ENCODE measurements at regions not wholly inside any gene's neighbourhood (a gene's known extent, or its start where the extent isn't known, plus 50 kb on each side); places are given as distances from the start of the nearest gene placed in this dataset.

GRCh38 chr3:105051972-105052371 is 314.7 kb upstream of the ALCAM start:
- H3K4me3 ChIP-seq (ENCODE audit: low read length in 2 of 2): no peak overlapping the region
- no peaks in the 10 kb centered on the region for H3K9me3 ChIP-seq (ENCODE audit: control insufficient read depth in 2 of 2, low read length in 2 of 2)
- H3K9ac ChIP-seq (ENCODE audit: low read length in 2 of 2): no peak overlapping the region
- H3K4me1 ChIP-seq (ENCODE audit: control insufficient read depth, insufficient read depth, low read length): no peaks in the 10 kb centered on the region
- no peaks in the 10 kb centered on the region for H3K36me3 ChIP-seq (ENCODE audit: control insufficient read depth in 2 of 2, insufficient read depth in 2 of 2, low read length in 2 of 2)
- H3K27me3 ChIP-seq (ENCODE audit: control insufficient read depth in 1 of 2, insufficient read depth in 2 of 2, low read length in 2 of 2): no peaks in the 10 kb centered on the region
- no peak overlapping the region for H3K27ac ChIP-seq (ENCODE audit: low read length)

GRCh38 chr3:105062853-105063252 is 303.9 kb upstream of the ALCAM start:
- no peak overlapping the region for H3K9ac ChIP-seq (ENCODE audit: low read length in 2 of 2)
- no peaks in the 10 kb centered on the region for H3K4me1 ChIP-seq (ENCODE audit: control insufficient read depth, insufficient read depth, low read length)
- H3K27me3 ChIP-seq (ENCODE audit: control insufficient read depth in 1 of 2, insufficient read depth in 2 of 2, low read length in 2 of 2): no peaks in the 10 kb centered on the region
- no peak overlapping the region for H3K4me3 ChIP-seq (ENCODE audit: low read length in 2 of 2)
- no peak overlapping the region for H3K27ac ChIP-seq (ENCODE audit: low read length)
- no peaks in the 10 kb centered on the region for H3K9me3 ChIP-seq (ENCODE audit: control insufficient read depth in 2 of 2, low read length in 2 of 2)
- H3K36me3 ChIP-seq (ENCODE audit: control insufficient read depth in 2 of 2, insufficient read depth in 2 of 2, low read length in 2 of 2): no peaks in the 10 kb centered on the region

DNA sequence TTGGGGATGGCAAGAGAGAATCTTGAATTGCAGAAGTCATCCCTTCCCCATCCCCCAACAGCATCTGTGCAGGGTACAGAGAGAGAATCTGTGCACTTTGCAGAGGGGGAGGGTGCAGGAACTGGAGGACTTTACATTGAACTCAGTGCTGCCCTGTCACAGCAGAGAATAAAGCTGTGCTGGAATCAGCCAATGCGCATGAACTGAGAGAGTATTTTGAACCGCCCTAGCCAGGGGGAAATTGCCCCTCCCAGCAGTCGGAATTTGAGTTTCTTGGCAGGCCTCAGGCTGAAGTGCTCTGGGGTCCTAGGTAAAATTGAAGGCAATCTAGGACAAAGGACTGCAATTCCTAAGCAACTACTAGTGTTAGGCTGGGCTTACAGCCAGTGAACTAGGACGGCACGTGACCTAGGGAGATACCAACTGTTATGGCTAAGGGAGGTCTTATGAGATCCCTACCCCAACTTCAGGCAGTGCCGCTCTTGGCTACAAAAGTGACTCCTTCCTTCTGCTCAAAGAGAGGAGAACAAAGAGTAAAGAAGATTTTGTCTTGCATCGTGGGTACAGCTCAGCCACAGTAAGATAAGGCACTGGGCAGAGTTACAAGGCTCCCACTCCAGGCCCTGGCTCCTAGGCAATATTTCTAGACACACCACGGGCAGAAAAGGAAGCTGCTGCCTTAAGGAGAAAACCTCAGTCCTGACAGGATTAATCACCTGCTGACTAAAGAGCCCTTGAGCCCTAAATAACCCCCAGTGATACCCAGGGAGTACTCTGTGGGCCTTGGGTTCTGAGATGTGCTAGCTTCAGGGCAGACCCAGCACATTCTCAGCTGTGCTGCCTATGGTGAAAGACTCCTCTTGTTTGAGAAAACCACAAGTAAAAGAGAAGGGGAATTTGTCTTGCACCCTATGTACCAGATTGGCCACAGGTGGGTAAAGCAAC is 300.5 kb upstream of the ALCAM start:
- no peaks in the 10 kb centered on the region for H3K4me1 ChIP-seq (ENCODE audit: control insufficient read depth, insufficient read depth, low read length)
- H3K9ac ChIP-seq (ENCODE audit: low read length in 2 of 2): no peak overlapping the region
- no peaks in the 10 kb centered on the region for H3K27me3 ChIP-seq (ENCODE audit: control insufficient read depth in 1 of 2, insufficient read depth in 2 of 2, low read length in 2 of 2)
- H3K9me3 ChIP-seq (ENCODE audit: control insufficient read depth in 2 of 2, low read length in 2 of 2): no peaks in the 10 kb centered on the region
- no peak overlapping the region for H3K27ac ChIP-seq (ENCODE audit: low read length)
- H3K36me3 ChIP-seq (ENCODE audit: control insufficient read depth in 2 of 2, insufficient read depth in 2 of 2, low read length in 2 of 2): no peaks in the 10 kb centered on the region
- no peak overlapping the region for H3K4me3 ChIP-seq (ENCODE audit: low read length in 2 of 2)

DNA sequence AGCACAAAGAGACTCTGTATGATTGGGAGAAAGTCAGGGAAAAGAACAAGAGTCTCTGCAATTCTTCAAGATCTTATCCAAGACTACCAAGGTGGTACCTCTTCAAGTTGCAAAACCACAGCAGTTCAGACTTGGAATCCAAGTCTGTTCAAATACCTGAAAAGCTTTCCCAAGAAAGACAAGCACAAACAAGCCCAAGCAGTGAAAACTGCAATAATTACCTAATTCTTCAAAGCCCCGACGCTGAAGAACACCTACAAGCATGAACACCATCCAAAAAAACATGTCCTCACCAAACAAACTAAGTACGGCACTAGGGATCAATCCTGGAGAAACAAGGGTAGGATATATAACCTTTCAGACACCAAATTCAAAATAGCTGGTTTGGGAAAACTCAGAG is 299.3 kb upstream of the ALCAM start:
- H3K36me3 ChIP-seq (ENCODE audit: control insufficient read depth in 2 of 2, insufficient read depth in 2 of 2, low read length in 2 of 2): no peaks in the 10 kb centered on the region
- no peaks in the 10 kb centered on the region for H3K27me3 ChIP-seq (ENCODE audit: control insufficient read depth in 1 of 2, insufficient read depth in 2 of 2, low read length in 2 of 2)
- H3K4me3 ChIP-seq (ENCODE audit: low read length in 2 of 2): no peak overlapping the region
- H3K9me3 ChIP-seq (ENCODE audit: control insufficient read depth in 2 of 2, low read length in 2 of 2): no peaks in the 10 kb centered on the region
- H3K27ac ChIP-seq (ENCODE audit: low read length): no peak overlapping the region
- H3K4me1 ChIP-seq (ENCODE audit: control insufficient read depth, insufficient read depth, low read length): no peaks in the 10 kb centered on the region
- H3K9ac ChIP-seq (ENCODE audit: low read length in 2 of 2): no peak overlapping the region

DNA sequence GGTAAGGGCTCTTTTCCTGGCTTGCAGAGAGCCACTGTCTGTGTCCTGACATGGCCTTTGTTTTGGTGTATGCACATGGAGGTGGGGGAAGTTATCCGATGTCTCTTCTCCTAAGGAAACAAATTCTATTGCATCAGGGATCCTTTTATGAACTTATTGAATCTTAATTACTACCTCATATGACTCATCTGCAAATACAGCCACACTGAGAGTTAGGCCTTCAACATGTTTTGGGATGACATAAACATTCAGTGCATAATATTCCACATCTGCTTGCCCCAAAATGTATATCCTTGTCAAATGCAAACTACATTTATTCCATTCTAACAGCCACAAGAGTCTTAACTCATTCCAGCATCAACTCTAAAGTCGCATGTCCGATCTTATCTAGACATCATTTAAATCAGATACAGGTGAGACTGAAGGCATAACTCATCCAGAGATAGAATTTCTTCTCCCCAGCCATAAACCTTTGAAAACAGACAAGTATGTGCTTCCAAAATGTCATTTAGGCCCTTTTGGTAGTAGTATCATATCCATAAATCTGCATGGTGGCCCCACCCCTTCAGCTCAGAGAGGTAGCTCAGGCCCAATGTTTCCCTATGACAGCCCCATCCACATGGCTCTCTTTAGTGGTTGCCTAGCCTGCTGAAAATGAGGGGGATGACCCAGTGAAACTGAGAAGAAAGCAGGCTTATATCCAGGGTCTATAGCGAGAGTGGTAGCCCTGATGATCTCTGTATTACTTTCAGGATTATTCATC is 289.5 kb upstream of the ALCAM start:
- no peak overlapping the region for H3K27ac ChIP-seq (ENCODE audit: low read length)
- H3K4me3 ChIP-seq (ENCODE audit: low read length in 2 of 2): no peak overlapping the region
- no peaks in the 10 kb centered on the region for H3K27me3 ChIP-seq (ENCODE audit: control insufficient read depth in 1 of 2, insufficient read depth in 2 of 2, low read length in 2 of 2)
- no peaks in the 10 kb centered on the region for H3K4me1 ChIP-seq (ENCODE audit: control insufficient read depth, insufficient read depth, low read length)
- no peak overlapping the region for H3K9ac ChIP-seq (ENCODE audit: low read length in 2 of 2)
- no peaks in the 10 kb centered on the region for H3K9me3 ChIP-seq (ENCODE audit: control insufficient read depth in 2 of 2, low read length in 2 of 2)
- no peaks in the 10 kb centered on the region for H3K36me3 ChIP-seq (ENCODE audit: control insufficient read depth in 2 of 2, insufficient read depth in 2 of 2, low read length in 2 of 2)

DNA sequence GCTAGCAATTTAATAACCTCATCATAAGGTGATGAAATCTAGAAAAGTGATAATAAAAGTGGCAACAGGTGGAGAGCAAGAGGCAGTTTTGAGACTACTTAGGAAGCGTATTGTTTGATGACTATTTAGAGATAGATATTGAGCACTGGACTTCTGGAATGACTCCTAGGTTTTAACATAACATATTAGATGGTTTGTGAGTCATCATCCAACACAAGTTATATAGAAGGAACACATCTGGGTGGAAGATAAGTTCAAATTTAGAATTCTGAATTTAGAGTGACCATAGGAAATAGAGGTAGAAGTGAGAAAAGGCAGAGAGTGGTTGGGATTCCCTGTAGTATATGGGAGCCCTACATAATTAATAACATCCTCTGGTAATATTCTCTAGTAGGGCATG is 282.8 kb upstream of the ALCAM start:
- Histone ChIP-seq H3K9ac (ENCODE audit: low read length in 2 of 2) (no peak overlapping the region), H3K9me3 (ENCODE audit: control insufficient read depth in 2 of 2, low read length in 2 of 2) (no peaks in the 10 kb centered on the region), H3K4me1 (ENCODE audit: control insufficient read depth, insufficient read depth, low read length) (no peaks in the 10 kb centered on the region), H3K27me3 (ENCODE audit: control insufficient read depth in 1 of 2, insufficient read depth in 2 of 2, low read length in 2 of 2) (no peaks in the 10 kb centered on the region), H3K27ac (ENCODE audit: low read length) (no peak overlapping the region), H3K36me3 (ENCODE audit: control insufficient read depth in 2 of 2, insufficient read depth in 2 of 2, low read length in 2 of 2) (no peaks in the 10 kb centered on the region), H3K4me3 (ENCODE audit: low read length in 2 of 2) (no peak overlapping the region)

DNA sequence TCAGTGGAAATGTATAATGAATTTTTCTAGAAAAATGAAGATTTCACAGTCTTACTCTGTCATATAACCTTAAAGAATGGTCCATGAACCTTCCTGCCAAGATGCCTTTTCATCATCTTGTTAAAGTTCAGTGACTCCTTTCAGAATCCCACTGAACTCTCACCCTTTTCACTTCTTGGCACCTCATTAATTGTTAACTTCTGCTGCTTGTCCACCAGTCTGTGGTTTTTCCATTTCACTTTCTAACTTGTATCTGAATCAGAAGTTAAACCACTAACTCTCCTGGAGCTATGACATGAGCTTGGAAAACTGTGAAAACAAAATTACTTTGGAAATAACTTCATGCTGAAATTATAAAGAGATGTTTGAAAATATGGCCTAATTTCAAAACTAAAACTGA is 281.2 kb upstream of the ALCAM start:
- no peaks in the 10 kb centered on the region for H3K9me3 ChIP-seq (ENCODE audit: control insufficient read depth in 2 of 2, low read length in 2 of 2)
- no peaks in the 10 kb centered on the region for H3K4me1 ChIP-seq (ENCODE audit: control insufficient read depth, insufficient read depth, low read length)
- no peak overlapping the region for H3K27ac ChIP-seq (ENCODE audit: low read length)
- no peaks in the 10 kb centered on the region for H3K36me3 ChIP-seq (ENCODE audit: control insufficient read depth in 2 of 2, insufficient read depth in 2 of 2, low read length in 2 of 2)
- H3K4me3 ChIP-seq (ENCODE audit: low read length in 2 of 2): no peak overlapping the region
- H3K9ac ChIP-seq (ENCODE audit: low read length in 2 of 2): no peak overlapping the region
- no peaks in the 10 kb centered on the region for H3K27me3 ChIP-seq (ENCODE audit: control insufficient read depth in 1 of 2, insufficient read depth in 2 of 2, low read length in 2 of 2)

DNA sequence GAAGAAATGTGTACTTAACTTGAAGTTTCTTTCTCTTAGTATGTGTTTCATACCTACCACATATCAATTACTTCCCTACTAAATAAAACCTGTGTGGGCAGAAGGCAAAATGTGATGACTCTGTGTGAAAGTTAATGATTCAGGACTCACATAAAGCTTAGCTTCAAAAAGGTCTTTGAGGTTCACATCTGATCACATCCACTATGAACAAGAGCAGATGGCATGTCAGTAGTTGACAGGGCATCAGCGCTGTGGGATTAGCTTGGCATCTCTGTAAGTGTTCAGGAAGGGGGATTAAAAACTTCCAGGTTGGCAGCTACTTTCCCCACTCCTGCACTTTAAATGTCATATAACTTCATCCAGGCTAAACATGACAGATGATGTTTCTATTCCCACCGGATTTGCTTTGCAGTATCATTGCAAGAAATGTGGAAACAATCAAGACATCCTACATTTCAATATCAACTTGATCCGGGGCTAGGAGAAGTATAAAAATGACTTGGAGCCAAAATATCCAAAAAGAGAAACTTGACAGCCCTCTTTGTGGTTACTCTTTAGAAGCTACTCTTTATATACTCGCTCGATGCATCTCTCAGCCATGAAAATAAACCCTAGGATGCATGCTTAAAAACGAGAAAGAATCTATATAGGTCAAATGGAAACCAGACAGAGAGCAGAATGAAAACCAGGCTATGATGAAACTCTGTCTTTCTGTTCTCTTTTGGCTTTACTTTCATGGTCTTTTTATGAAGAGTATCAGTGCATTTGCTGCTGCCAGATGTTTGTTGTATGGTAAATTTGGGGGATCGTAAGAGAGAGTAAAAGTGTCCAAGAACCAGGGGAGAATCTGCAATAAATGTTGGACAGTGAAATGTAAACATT is 273.1 kb upstream of the ALCAM start:
- Histone ChIP-seq H3K9me3 (ENCODE audit: control insufficient read depth in 2 of 2, low read length in 2 of 2) (no peaks in the 10 kb centered on the region), H3K9ac (ENCODE audit: low read length in 2 of 2) (no peak overlapping the region), H3K4me1 (ENCODE audit: control insufficient read depth, insufficient read depth, low read length) (no peaks in the 10 kb centered on the region), H3K36me3 (ENCODE audit: control insufficient read depth in 2 of 2, insufficient read depth in 2 of 2, low read length in 2 of 2) (no peaks in the 10 kb centered on the region), H3K4me3 (ENCODE audit: low read length in 2 of 2) (no peak overlapping the region), H3K27ac (ENCODE audit: low read length) (no peak overlapping the region), H3K27me3 (ENCODE audit: control insufficient read depth in 1 of 2, insufficient read depth in 2 of 2, low read length in 2 of 2) (no peaks in the 10 kb centered on the region)

DNA sequence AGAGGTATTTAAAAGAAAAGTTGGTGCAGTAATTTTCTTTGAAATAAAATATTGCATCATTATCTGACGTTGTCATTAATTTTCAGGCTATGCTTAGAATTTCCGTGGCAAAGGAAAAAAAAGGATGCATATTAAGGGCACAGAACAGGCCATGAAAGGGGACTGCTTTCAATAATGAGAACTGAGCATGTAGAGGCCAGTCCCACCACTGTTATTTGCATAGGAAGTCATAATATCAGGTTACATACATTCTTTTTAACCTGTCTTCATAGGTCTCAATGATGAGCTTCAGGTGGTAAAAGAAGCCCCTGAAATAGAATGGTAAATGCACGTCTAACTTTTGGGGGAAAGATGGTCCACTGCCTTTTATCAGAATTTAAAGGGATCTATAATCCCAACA is 272.1 kb upstream of the ALCAM start:
- H3K9ac ChIP-seq (ENCODE audit: low read length in 2 of 2): no peak overlapping the region
- no peaks in the 10 kb centered on the region for H3K27me3 ChIP-seq (ENCODE audit: control insufficient read depth in 1 of 2, insufficient read depth in 2 of 2, low read length in 2 of 2)
- no peaks in the 10 kb centered on the region for H3K9me3 ChIP-seq (ENCODE audit: control insufficient read depth in 2 of 2, low read length in 2 of 2)
- H3K27ac ChIP-seq (ENCODE audit: low read length): no peak overlapping the region
- H3K4me1 ChIP-seq (ENCODE audit: control insufficient read depth, insufficient read depth, low read length): no peaks in the 10 kb centered on the region
- H3K4me3 ChIP-seq (ENCODE audit: low read length in 2 of 2): no peak overlapping the region
- no peaks in the 10 kb centered on the region for H3K36me3 ChIP-seq (ENCODE audit: control insufficient read depth in 2 of 2, insufficient read depth in 2 of 2, low read length in 2 of 2)

DNA sequence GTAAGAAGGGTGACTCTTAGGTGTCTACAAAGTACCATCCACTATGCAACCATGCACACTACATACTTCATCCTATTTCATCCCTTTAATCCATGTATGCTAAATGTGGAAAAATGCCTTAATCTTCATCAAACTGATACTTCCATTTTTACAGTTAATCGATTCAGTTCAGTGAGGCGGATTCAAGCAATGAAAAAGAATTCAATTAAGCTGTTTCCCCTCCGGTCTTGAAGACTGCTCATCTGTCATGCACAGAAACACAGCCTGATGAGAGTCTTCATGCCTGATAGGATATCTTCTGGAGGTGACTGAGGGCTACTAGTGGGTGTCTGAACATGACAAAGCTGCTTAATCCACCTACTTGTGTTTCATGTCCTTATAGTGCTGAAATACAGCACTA is 270.6 kb upstream of the ALCAM start:
- no peak overlapping the region for H3K27ac ChIP-seq (ENCODE audit: low read length)
- no peaks in the 10 kb centered on the region for H3K27me3 ChIP-seq (ENCODE audit: control insufficient read depth in 1 of 2, insufficient read depth in 2 of 2, low read length in 2 of 2)
- no peak overlapping the region for H3K9ac ChIP-seq (ENCODE audit: low read length in 2 of 2)
- no peak overlapping the region for H3K4me3 ChIP-seq (ENCODE audit: low read length in 2 of 2)
- no peaks in the 10 kb centered on the region for H3K36me3 ChIP-seq (ENCODE audit: control insufficient read depth in 2 of 2, insufficient read depth in 2 of 2, low read length in 2 of 2)
- no peaks in the 10 kb centered on the region for H3K4me1 ChIP-seq (ENCODE audit: control insufficient read depth, insufficient read depth, low read length)
- no peaks in the 10 kb centered on the region for H3K9me3 ChIP-seq (ENCODE audit: control insufficient read depth in 2 of 2, low read length in 2 of 2)
